H9 (cell line): ENCODE measurements at regions not wholly inside any gene's neighbourhood (a gene's known extent, or its start where the extent isn't known, plus 50 kb on each side); places are given as distances from the start of the nearest gene placed in this dataset.

Source experiments
- DNase-seq: peaks from one replicate; pipeline ENCODE4 v3.0.0-alpha.2; 2017
- H2AFZ ChIP-seq: one replicate; pipeline ENCODE4 v1.6.1; 2013; ENCODE audit warnings: mild to moderate bottlenecking, low read length, control low read depth, moderate library complexity
- H2AK5ac ChIP-seq: 2 replicates; pipeline ENCODE4 v1.6.1; 2013; ENCODE audit warnings: low read length, control low read depth, mixed read lengths; ENCODE audit not compliant: insufficient read length
- H2BK120ac ChIP-seq: one replicate; pipeline ENCODE4 v1.6.1; 2013; ENCODE audit warnings: low read depth, mild to moderate bottlenecking, low read length, control low read depth, inconsistent platforms; ENCODE audit not compliant: poor library complexity, severe bottlenecking
- H2BK12ac ChIP-seq: 2 replicates; pipeline ENCODE4 v1.6.1; 2013; ENCODE audit warnings: low read length, control low read depth, mixed read lengths, low read depth; ENCODE audit not compliant: insufficient read length
- H2BK15ac ChIP-seq: 2 replicates; pipeline ENCODE4 v1.6.1; 2013; ENCODE audit warnings: low read depth, low read length, control low read depth
- H2BK20ac ChIP-seq: one replicate; pipeline ENCODE4 v1.6.1; 2013; ENCODE audit warnings: low read depth, mild to moderate bottlenecking, low read length, control low read depth, inconsistent platforms; ENCODE audit not compliant: poor library complexity, severe bottlenecking
- H2BK5ac ChIP-seq: 2 replicates; pipeline ENCODE4 v1.6.1; 2013; ENCODE audit warnings: low read length, control low read depth, mixed read lengths; ENCODE audit not compliant: insufficient read length
- H3K14ac ChIP-seq: 2 replicates; pipeline ENCODE4 v1.6.1; 2013; ENCODE audit warnings: low read length, control low read depth; ENCODE audit not compliant: insufficient read depth
- H3K18ac ChIP-seq: 2 replicates; pipeline ENCODE4 v1.6.1; 2013; ENCODE audit warnings: low read depth, mild to moderate bottlenecking, mixed read lengths, low read length, control low read depth; ENCODE audit not compliant: insufficient read length
- H3K23ac ChIP-seq: 2 replicates; pipeline ENCODE4 v1.6.1; 2013; ENCODE audit warnings: low read length, control low read depth, mixed read lengths, low read depth; ENCODE audit not compliant: insufficient read length
- H3K23me2 ChIP-seq: 2 replicates; pipeline ENCODE4 v1.6.1; 2013; ENCODE audit warnings: low read depth, mild to moderate bottlenecking, mixed read lengths, low read length, control low read depth; ENCODE audit not compliant: insufficient read length, poor library complexity, severe bottlenecking
- H3K27ac ChIP-seq: 2 replicates; pipeline ENCODE4 v1.5.1; 2013; ENCODE audit warnings: low read length, control low read depth, mixed read lengths, low read depth; ENCODE audit not compliant: insufficient read length
- H3K27me3 ChIP-seq: 2 replicates; pipeline ENCODE4 v1.6.1; 2013; ENCODE audit warnings: low read length, control low read depth, inconsistent platforms; ENCODE audit not compliant: insufficient read depth
- H3K4ac ChIP-seq: 2 replicates; pipeline ENCODE4 v1.6.1; 2013; ENCODE audit warnings: low read depth, mild to moderate bottlenecking, control low read depth, inconsistent platforms, low read length, moderate library complexity
- H3K4me1 ChIP-seq: 2 replicates; pipeline ENCODE4 v1.6.1; 2013; ENCODE audit warnings: low read length, control low read depth, inconsistent platforms; ENCODE audit not compliant: insufficient read depth
- H3K4me2 ChIP-seq: 2 replicates; pipeline ENCODE4 v1.6.1; 2013; ENCODE audit warnings: low read length, control low read depth, mixed read lengths; ENCODE audit not compliant: insufficient read length, insufficient read depth
- H3K56ac ChIP-seq: 2 replicates; pipeline ENCODE4 v1.6.1; 2013; ENCODE audit warnings: low read depth, mild to moderate bottlenecking, mixed read lengths, low read length, control low read depth; ENCODE audit not compliant: insufficient read length
- H3K79me1 ChIP-seq: 2 replicates; pipeline ENCODE4 v1.6.1; 2013; ENCODE audit warnings: low read depth, mild to moderate bottlenecking, moderate library complexity, low read length, control low read depth, inconsistent platforms; ENCODE audit not compliant: insufficient read depth, poor library complexity, severe bottlenecking
- H3K79me2 ChIP-seq: 2 replicates; pipeline ENCODE4 v1.6.1; 2013; ENCODE audit warnings: low read length, control low read depth, inconsistent platforms; ENCODE audit not compliant: insufficient read depth
- H3K9ac ChIP-seq: 2 replicates; pipeline ENCODE4 v1.6.1; 2013; ENCODE audit warnings: low read length, control low read depth, mixed read lengths; ENCODE audit not compliant: insufficient read length; ENCODE audit errors: extremely low read depth
- H3K9me3 ChIP-seq: one replicate; pipeline ENCODE4 v1.6.1; 2013; ENCODE audit warnings: low read depth, low read length, inconsistent platforms; ENCODE audit not compliant: control insufficient read depth
- H3T11ph ChIP-seq: one replicate; pipeline ENCODE4 v1.6.1; 2013; ENCODE audit warnings: mild to moderate bottlenecking, low read length, control low read depth, inconsistent platforms
- H4K20me1 ChIP-seq: one replicate; pipeline ENCODE4 v1.6.1; 2013; ENCODE audit not compliant: control insufficient read depth, insufficient read length, insufficient read depth
- H4K5ac ChIP-seq: 2 replicates; pipeline ENCODE4 v1.6.1; 2013; ENCODE audit warnings: low read depth, mild to moderate bottlenecking, mixed read lengths, low read length, control low read depth; ENCODE audit not compliant: insufficient read length
- H4K8ac ChIP-seq: replicated peaks from 2 replicates; pipeline ENCODE4 v1.6.1; 2013; ENCODE audit warnings: low read length, control low read depth, mixed read lengths, low read depth; ENCODE audit not compliant: insufficient read length
- H4K91ac ChIP-seq: 2 replicates; pipeline ENCODE4 v1.6.1; 2013; ENCODE audit warnings: low read depth, mild to moderate bottlenecking, moderate library complexity, mixed read lengths, low read length, control low read depth; ENCODE audit not compliant: insufficient read length
- H3K27ac Mint-ChIP-seq, 3 experiments: 2 replicates in 2 of 3; 3 replicates in 1 of 3; pipeline ENCODE4 v1.8.0; 2020 to 2021; ENCODE audit warnings: mixed read lengths in 3 of 3, mild to moderate bottlenecking in 1 of 3, moderate library complexity in 1 of 3
- H3K27me3 Mint-ChIP-seq: 2 replicates; pipeline ENCODE4 v1.8.0; 2021; ENCODE audit warnings: low read depth, mild to moderate bottlenecking, moderate library complexity, mixed read lengths
- H3K36me3 Mint-ChIP-seq, 3 experiments: 2 replicates in 2 of 3; 3 replicates in 1 of 3; pipeline ENCODE4 v1.8.0; 2020 to 2021; ENCODE audit warnings: low read depth in 3 of 3, mixed read lengths in 3 of 3; ENCODE audit not compliant: insufficient read depth in 1 of 3
- H3K4me1 Mint-ChIP-seq, 2 experiments: 2 replicates each; pipeline ENCODE4 v1.8.0; 2020; ENCODE audit warnings: mixed read lengths in 2 of 2
- H3K4me3 Mint-ChIP-seq, 2 experiments: 2 replicates in 1 of 2; 3 replicates in 1 of 2; pipeline ENCODE4 v1.8.0; 2020 to 2021; ENCODE audit warnings: mild to moderate bottlenecking in 2 of 2, mixed read lengths in 2 of 2, moderate library complexity in 1 of 2
- H3K9me3 Mint-ChIP-seq, 2 experiments: 2 replicates in 1 of 2; 3 replicates in 1 of 2; pipeline ENCODE4 v1.8.0; 2020; ENCODE audit warnings: mild to moderate bottlenecking in 2 of 2, mixed read lengths in 2 of 2, moderate library complexity in 1 of 2
- CTCF ChIP-seq: fragments of 200-600 bp; sonication (generic); conservative IDR thresholded peaks from 3 replicates; pipeline ENCODE4 v1.8.0; 2021; ENCODE audit warnings: antibody characterized with exemption, mild to moderate bottlenecking
- WGBS: extraction: QIAGEN DNeasy Blood & Tissue Kit; methylation state at CpG from one replicate; pipeline ENCODE4 v1.1.7; 2013; ENCODE audit warnings: missing lambda C conversion rate, low lambda C conversion rate, mixed read lengths; ENCODE audit not compliant: insufficient read length; ENCODE audit errors: extremely low coverage; 5-methylcytosine and 5-hydroxymethylcytosine counted together

- H3K27ac Mint-ChIP-seq = peak overlapping the region in 1 of 3 experiments; percentile 41; a peak in 1 of 7 replicates
- no peak for DNase-seq
- H3K27me3 ChIP-seq = no peaks in the 10 kb centered on the region
These were observed 1070.8 kb downstream of the IGSF11 start for GRCh38 chr3:117963858-117964257.

More at GRCh38 chr3:117963858-117964257, 1070.8 kb downstream of the IGSF11 start:
- no peak overlapping the region for H3K27ac ChIP-seq
- no peak overlapping the region for H2BK5ac ChIP-seq
- no peak overlapping the region for H4K91ac ChIP-seq
- H2BK120ac ChIP-seq = no peak overlapping the region
- H2BK20ac ChIP-seq = no peak overlapping the region
- H3K9me3 Mint-ChIP-seq = 0 out of 5 replicates have a peak, but pooled peaks cover 0 to 4% of the 10 kb centered on the region in 2 experiments
- H3K23me2 ChIP-seq = no peaks in the 10 kb centered on the region
- H3K9me3 ChIP-seq = peaks cover 4% of the 10 kb centered on the region
- TF ChIP-seq CTCF = no peak
- no peak overlapping the region for H3K4ac ChIP-seq
- H3K4me3 Mint-ChIP-seq = no peak overlapping the region
- no peaks in the 10 kb centered on the region for H3K79me2 ChIP-seq
- H3T11ph ChIP-seq = no peak overlapping the region
- no peaks in the 10 kb centered on the region for H3K27me3 Mint-ChIP-seq
- H3K4me1 Mint-ChIP-seq = peaks cover 0 to 5% of the 10 kb centered on the region in 2 experiments; a peak in 2 of 4 replicates
- no peak overlapping the region for H3K23ac ChIP-seq
- H3K56ac ChIP-seq = no peak overlapping the region
- no peaks in the 10 kb centered on the region for H3K79me1 ChIP-seq
- no peak overlapping the region for H2BK15ac ChIP-seq
- H3K4me2 ChIP-seq = no peak overlapping the region
- no peak overlapping the region for H4K8ac ChIP-seq
- H3K4me1 ChIP-seq = no peaks in the 10 kb centered on the region; the same call in 1 of the 2 replicates
- H4K20me1 ChIP-seq = no peaks in the 10 kb centered on the region
- no peak overlapping the region for H2BK12ac ChIP-seq
- no peak overlapping the region for H4K5ac ChIP-seq
- H3K18ac ChIP-seq = no peak overlapping the region
- no peak overlapping the region for H2AK5ac ChIP-seq
- no peaks in the 10 kb centered on the region for H3K36me3 Mint-ChIP-seq
- H3K9ac ChIP-seq = no peak overlapping the region
- H2AFZ ChIP-seq = no peak overlapping the region
- WGBS = no CpG with 5 or more reads among the region's 2 CpGs
- no peak overlapping the region for H3K14ac ChIP-seq
